PC-9 (cell line): ENCODE measurements at regions not wholly inside any gene's neighbourhood (a gene's known extent, or its start where the extent isn't known, plus 50 kb on each side); places are given as distances from the start of the nearest gene placed in this dataset.

Experiments used
- CTCF ChIP-seq: fragments of 200-600 bp; sonication (generic); conservative IDR thresholded peaks from 2 replicates; pipeline ENCODE4 v1.6.1; 2017; ENCODE audit warnings: mixed run types, antibody characterized with exemption, mild to moderate bottlenecking, moderate library complexity
- EZH2 ChIP-seq: fragments of 200-600 bp; sonication (generic); IDR thresholded peaks from 2 replicates; pipeline ENCODE4 v1.8.0; 2017; ENCODE audit warnings: antibody characterized with exemption, low read depth

DNA sequence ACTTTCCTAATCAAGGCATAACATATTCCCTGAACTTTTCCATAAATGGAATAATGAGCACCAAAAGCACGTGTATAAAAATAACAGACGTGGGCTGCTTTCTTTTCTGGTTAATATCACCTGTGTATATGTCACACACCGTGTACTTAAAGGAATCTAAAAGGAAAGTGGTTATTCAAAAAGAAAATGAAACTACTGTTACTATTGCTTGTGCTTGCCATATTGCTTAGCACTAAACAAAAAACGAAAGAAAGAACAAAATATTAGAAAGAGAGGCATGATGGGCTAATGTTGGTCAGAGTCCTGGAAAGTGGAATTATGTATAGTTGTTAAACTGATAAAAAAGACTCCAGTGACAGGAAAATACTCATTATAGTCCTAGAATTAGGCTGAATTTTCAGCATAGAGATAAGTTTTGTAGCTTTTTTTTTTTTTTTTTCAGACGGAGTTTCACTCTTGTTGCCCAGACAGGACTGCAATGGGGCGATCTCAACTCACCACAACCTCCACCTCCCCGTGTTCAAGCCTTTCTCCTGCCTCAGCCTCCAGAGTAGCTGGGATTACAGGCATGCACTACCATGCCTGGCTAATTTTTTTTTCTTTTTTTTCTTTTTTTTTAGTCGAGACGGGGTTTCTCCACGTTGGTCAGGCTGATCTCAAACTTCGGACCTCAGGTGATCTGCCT lies 123.2 kb downstream of the PABPC4L start:
- TF ChIP-seq CTCF (no peak), EZH2 (no peak)
